Stimulated activated naive CD4-positive, alpha-beta T cell (primary cell): ENCODE measurements at regions not wholly inside any gene's neighbourhood (a gene's known extent, or its start where the extent isn't known, plus 50 kb on each side); places are given as distances from the start of the nearest gene placed in this dataset.

Source experiments
- DNase-seq, 6 experiments: peaks; one replicate each; lab custom pipeline; 2025; lab: John Stamatoyannopoulos, UW

DNA sequence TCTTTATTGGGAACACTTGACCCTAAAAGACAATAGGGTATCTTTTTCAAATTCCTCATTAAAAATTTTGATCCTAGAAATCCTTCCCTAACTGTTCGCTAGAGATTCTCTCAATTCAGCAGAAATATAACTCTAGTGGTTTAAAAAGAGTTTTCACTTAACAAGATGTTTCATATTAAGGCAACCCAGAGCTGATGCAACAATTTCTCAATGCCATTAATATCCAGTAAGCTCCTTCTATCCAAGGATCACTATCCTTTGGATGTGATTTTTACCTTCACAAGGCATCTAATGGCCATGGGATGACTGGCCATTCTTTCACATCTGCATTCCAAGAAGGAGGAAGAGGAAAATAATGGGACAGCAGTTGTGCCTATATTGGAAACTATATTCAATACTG lies 183.4 kb downstream of the ANKRD50 start:
- DNase-seq, result no peak

DNA sequence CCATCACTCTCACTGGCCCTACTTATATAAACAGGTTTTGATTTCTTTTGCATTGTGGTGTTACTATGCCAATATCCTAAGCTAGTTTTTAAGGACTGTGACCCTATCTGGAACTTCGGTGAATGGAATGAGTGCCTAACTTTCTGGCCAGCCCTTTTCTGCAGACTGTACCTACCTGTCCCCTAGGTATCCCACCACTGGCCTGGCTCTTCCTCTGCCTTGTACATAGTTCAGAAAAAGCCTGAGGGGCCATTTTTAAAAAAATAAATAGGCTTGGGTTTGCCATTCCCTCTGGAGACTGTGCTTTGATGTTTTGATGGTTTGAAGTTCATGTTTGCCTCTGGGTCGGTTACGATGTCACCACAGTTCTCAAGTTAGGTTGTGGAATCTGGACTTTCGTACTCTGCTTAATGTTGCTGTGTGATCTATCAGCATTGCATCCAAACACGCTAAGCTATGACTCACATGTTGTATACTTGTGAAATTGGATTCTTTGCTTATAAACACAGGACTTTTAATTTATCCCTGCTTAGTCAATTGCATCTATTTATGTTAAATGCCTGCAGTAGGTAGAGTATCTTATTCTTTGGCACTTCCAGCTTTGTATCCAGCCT lies 182.0 kb downstream of the ANKRD50 start:
- DNase-seq, result no peak

DNA sequence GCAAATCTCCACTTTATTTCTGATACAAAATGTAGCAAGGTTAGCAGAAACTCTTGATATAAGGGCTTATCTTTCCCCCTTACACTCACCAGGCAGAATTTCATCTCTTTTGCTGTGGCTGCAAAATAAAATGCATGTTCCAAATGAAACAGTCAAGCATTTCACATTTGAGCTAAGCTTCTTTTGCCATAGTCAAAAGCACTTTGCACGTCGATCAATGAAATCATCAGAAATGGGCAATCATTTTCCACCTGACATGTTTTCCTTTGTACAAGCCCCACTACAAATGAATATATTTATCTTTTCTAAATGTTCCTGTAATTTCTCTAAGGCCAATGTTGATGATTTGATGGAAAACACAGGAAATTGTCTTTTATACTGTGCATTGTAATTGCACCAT lies 178.4 kb downstream of the ANKRD50 start:
- DNase-seq, result no peak

DNA sequence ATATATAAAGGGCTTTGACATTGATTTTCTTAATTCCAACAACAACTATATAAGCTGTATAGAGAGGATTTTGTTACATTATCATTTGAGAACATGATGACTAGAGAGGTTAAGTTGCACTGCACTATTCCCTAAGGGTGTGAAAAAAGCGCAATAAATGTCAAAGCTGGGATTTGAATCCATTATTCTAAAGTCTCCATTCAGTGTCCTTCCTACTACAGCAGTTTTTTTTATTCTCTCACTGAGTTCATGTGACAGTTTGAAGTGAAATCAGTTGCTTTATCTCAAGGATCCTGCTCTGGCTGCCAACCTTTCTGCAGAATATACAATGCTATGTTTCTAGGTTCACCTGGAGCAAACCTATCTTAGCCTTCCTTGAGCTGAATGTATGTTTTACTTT lies 177.5 kb downstream of the ANKRD50 start:
- no peak for DNase-seq

DNA sequence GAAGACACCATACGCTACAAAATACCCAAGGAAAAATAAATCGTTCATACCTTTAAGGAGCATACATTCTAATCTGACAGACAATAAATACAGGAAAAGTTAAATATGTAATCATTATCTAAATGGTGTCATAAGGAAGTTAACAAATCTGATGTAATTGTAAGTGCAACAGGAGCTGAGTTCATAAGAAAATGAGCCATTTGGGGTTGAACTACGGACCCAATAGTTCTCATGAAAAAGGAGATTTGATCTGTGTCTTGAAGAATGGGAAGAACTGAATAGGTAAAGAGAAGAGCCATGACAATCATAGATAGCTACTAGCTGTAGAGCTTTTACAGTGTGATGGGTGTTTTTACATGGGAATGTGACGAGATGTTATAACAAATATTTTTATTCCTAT lies 175.6 kb downstream of the ANKRD50 start:
- DNase-seq, result no peak

DNA sequence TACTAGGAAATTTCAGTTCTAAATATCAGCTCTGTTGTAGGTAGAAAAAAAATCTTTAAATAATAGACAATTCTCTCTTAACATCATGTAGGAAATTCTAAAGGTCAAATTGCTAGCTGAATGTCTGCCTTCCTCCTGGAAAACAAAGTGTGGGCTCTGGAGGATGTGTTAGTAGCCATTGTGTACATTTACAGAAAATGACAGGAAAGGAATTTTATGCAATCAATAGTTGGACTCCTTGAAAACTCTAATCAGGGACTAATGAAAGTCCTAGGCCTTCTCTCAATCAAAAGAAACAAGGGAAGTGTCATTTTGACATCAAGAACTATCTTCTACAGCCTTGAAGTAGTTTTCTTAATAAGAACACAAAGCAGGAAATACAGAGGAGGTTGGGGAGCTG lies 174.6 kb downstream of the ANKRD50 start:
- no peak for DNase-seq

DNA sequence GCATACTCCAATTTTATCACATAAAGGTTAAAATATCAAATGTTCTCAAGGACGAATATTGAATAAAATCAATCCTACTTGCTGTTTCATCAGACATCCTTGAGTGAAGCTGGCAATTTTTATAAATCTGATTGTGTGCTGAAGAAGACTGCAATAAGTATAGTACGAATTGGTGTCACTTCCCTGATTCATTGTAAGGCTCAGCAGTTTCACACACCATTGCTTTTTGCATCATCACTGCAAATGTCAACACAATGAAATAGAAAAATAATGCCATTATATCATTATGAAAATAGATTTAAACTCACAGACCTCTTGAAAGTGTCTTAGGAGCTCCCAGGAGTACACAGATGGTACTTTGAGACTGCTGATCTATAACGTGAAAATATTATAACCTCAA lies 172.5 kb downstream of the ANKRD50 start:
- DNase-seq, result no peak

DNA sequence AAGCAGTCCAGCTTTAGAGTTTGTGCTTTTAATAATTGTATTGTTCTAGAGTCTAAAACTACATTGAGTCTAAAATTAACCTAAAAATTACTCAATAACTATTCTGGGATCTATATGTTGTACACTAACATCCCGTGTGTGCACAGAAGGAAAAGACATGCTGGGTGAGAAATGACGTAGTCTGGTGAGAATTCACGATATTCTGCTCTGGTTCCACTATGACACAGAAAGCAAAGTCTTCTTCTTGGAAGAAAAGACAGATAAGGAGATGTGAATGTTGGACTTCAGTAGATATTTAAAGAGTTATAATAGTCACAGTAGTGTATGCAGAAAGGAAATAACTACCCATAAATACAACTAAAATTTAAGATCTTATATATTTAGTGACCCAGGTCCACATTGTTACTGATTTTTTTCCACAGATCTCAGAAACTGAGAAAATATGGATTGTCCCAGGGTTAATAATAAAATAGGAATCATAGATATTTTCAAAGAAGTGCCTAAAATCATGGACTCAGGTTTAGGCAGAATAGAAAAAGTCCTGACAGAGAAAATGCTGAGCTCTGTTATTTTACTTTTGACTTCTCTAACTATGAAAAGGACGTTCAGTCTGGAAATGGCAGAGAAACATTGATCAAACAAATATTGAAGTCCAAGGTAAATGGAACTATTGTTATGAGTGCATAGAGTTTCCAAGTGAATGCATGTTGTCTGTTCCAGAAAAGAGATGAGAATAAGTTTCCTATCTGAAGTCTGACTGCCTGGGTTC lies 170.7 kb downstream of the ANKRD50 start:
- no peak for DNase-seq

DNA sequence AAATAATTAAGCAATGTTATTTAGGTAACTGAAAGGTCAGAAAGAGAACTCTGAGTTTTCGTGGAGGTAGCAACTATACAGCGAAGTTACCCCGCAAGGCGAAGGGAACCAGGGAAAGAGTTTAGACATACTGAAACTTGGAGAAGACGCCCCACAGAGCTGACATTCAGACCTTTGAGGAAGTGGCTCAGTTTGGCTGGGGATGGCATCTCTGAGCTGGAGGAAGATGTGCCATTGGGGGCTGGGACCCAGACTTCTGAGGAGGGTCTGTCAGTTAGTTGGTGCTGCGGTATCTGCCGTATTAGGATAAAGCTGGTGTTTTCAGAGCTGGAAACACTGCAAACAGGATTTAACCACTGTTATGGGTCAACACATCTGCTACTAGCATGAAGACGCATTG lies 156.6 kb downstream of the ANKRD50 start:
- DNase-seq, result no peak

DNA sequence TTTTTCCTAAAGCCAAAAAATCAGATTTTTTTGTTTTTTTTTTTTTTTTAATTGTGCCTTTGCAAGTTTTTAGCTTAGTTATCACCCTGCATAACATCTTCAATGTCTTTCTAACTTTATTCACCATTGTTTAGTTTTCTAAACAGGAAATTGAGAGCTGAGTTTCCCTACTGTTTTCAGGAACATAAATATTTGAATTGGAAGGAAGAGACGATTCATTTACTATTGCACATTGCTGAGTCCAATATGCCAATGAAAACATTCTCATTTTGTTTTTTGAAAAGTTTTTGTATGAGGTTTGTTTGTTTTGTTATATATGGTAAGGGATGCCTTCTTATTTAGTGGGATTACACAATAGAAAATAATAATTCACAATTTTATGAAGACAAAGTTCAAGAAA lies 148.4 kb downstream of the ANKRD50 start:
- DNase-seq, result no peak

DNA sequence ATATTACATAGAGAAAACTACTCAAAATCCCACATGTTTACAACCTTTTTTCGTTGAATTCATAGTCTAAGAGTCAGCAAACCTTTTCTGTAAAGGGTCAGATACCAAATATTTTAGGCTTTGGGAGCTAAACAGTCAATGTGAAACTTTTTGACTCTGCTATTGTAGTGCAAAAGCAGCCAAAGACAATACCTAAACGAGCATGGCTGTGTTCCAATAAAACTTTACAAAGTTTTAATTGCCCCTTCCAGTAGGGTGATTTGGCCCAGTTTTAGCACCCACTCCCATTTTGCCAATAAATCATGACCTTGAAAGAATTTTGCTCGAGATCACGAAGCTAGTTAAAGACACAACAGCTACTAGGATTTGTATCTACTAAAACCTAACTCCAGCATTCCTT lies 147.2 kb downstream of the ANKRD50 start:
- DNase-seq, result no peak

DNA sequence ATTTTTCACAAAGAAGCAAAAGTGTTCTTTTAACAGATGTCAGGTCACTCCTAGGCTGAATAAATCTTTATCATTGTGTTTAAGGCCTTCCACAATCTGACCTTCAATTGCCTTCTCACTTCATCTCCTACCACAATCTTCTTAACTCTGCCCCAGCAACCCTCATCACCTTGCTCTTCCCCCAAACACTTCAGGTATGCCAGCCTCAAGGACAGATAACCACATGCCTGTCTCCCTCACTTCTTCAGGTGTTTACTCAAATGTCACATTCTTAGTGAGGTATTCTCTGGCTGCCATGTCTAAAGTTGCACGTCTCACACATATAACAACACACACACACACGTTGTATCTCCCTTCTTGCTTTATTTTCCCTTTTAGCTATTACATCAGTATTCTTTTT lies 146.5 kb downstream of the ANKRD50 start:
- no peak for DNase-seq

DNA sequence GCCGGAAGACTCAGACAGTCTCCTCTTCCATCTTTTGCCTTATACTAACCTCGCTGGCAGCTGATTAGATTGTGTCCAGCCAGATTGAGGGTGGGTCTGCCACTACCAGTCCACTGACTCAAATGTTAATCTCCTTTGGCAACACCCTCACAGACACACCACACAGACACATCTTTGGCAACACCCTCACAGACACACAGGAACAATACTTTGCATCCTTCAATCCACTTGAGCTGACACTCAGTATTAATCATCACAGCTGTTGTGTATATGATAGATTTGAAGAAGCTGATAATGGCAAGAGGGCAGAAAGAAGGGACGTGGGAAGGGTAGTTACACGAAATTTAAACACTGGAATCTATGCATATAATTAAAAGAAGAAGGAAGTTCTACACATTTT lies 139.5 kb downstream of the ANKRD50 start:
- DNase-seq, result no peak

DNA sequence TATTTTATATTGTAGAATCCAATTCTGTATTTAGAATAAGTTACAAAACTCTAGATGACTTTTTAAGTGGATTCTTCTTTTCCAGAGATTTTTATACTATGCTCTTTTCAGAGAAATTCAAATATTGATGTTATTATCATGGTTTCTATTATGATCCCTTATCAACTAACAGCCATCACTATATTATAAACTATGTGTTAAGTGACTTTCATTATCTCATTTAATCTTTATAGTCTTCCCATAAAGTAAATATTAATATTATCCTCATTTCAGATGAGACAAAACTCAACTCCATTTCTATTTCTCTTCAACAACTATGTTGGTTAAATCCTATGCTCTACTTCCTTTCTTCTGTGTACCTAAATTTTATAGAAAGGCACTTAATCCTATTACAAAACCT lies 132.6 kb downstream of the ANKRD50 start:
- DNase-seq, result no peak

DNA sequence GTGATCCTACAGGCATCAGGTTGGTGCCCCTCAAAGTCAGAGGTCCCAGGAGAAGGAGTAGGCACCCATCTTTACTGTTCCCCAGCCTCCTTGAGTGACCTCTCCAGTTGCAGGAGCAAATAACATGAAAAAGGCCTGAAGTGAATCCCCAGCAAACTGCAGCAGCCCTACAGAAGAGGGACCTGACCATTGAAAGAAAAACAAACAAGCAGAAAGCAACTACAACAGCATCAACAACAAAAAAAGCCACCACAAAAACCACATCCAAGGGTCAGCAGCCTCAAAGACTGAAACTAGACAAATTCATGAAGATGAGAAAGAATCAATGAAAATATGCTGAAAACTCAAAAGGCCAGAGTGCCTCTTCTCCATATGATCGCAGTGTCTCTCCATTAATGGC lies 128.7 kb downstream of the ANKRD50 start:
- DNase-seq, result no peak

DNA sequence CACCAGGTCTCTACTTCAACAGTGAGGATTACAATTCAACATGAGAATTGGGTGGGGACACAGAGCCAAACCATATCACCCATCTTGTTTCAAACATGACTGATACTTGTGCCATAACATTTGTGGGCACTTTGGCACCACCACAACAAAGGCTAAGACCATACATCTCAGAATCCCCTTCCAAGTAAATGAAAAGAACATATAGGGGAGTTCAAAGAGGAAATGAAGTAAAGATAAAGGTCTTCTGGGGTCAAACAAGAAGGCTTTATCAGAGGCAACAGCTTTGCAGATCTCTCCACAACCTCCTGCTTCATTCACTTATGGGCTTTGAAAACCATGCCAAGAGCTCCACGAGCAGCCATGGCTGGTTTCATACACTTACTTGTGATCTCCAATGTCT lies 122.7 kb downstream of the ANKRD50 start:
- DNase-seq, result no peak

DNA sequence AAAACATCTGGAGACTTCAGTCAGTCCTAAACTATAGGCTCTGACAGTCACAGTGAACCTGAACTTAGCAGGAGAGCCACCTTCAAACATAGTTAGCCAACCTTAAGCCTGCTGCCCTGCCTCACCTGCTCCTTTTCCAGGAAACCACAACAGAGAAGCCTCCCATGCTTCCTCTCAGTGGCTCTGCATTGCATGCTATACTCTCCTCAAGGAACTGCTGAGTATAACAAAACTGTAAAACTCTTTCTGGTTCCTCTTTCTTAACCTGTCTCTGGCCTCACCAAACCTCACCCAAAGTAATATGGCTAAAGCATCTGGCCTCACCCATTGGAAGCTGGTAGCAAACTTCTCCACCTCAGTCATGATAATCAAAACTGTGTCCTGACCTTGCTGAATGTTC lies 122.1 kb downstream of the ANKRD50 start:
- DNase-seq, result no peak

DNA sequence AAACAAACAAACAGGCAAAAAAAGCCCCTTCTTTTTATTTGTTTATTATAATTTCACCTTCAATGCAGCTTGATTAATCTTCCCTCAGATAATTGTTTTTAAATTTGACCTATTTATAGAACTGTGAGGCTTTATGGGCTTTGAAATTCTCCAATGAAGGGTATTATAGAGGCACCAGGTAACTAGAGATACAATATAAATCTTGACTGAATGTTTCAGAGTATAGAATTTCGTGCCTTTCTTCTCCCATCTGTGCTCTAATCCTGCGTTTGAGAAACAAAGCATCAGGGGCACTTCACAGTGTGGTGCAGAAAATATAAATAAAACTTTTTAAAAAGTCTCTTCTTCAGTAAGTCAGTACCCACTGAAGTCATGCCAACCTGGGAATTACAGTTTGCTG lies 120.9 kb downstream of the ANKRD50 start:
- DNase-seq, result no peak

DNA sequence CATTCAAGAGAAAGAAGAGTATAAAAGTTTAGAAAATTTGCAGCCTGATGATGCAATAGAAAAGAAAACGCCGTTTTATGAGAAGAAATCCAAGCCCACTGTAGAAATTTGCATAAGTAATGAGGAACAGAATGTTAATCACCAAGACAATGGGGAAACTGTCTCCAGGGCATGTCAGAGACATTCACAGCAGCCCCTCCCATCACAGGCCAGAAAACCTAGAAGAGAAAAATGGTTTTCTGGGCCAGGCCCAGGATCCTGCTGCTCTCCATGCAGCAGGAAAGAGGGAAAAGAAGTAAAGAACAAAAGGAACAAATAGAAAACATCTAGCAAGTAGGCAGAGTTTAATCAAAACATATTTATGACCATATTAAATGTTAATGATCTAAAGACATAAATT lies 119.0 kb downstream of the ANKRD50 start:
- no peak for DNase-seq

DNA sequence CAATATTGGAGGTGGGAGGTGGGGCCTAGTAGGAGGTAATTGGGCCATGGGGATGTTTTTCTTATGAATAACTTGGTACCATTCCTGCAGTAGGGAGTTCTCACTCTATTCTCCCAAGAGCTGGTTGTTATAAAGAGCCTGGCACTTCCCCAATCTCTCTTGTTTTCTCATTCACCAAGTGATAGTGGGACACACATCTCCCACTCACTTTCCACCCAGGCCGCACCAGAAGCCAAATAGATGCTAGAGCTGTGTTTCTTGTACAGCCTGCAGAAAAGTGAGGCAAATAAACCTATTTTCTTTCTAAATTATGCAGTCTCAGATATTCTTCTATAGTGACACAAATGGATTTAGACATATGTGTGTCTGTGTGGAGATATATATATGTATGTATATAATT lies 117.6 kb downstream of the ANKRD50 start:
- DNase-seq, result no peak

DNA sequence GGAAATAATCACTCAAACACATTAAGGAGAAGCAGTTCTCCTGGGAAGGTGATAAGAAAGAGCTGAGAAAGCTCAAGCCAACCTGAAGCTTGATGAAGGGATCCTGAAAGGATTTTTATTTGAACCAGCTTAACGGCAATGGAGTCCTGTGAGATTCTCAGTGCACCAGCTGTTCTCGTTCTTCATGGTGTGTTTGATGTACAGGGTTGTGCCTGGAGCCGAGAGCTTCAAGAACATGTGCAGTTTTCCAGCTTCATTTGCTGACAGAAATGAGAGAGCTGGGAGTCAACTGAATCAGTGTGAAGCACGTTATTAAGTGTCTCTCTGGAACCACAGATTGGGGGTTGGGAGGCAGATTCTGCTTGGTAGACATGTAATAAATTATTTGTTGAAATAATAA lies 115.7 kb downstream of the ANKRD50 start:
- no peak for DNase-seq

DNA sequence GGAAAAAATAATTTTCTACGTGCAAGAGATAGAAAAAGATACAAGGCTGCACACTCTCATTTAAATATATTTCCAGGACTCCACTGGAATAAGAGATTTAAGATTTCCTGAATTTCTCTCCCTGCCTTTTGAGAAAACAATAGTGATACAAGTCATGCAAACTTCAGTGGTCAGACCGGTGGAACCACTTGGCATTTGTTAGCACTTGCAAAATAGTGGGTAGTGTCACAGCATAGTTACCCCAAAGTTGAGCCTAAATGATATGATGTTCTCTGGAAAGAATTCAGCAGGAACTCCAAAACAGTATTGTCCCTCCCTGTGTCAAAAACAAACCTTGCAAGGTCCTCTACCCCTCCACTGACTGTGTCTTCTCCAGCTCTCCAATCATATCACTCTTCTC lies 102.3 kb downstream of the ANKRD50 start:
- DNase-seq, result no peak
